Right lobe of liver (tissue), 4 donors: ENCODE measurements at regions not wholly inside any gene's neighbourhood (a gene's known extent, or its start where the extent isn't known, plus 50 kb on each side); places are given as distances from the start of the nearest gene placed in this dataset.

Experiments used
- CTCF ChIP-seq, 4 donors: fragments of 200-600 bp in 3 of 4; fragments of 450-650 bp in 1 of 4; IDR thresholded peaks; one replicate each; pipeline versions ENCODE4 v1.5.1 to v1.8.0; 2016 to 2022; ENCODE audit warnings: antibody characterized with exemption in 4 of 4, mild to moderate bottlenecking in 2 of 4
- POLR2A ChIP-seq: fragments of 450-650 bp; IDR thresholded peaks from one replicate; pipeline ENCODE4 v1.6.1; 2017; ENCODE audit warnings: antibody characterized with exemption, mild to moderate bottlenecking
- donor health status: DM: no; HTN: no; CAD: no.
- donor health status: DM: no; HTN: no; CAD: no.
- donor health status: DM: no; HTN: yes; CAD: no.

- no peak for TF ChIP-seq CTCF (IDR thresholded peaks at IDR 0.05)
- TF ChIP-seq POLR2A: no peak
These were observed 191.2 kb upstream of the PHYHIPL start for GRCh38 chr10:58985216-58985615.
